Uterus (tissue), 2 donors: ENCODE measurements at regions not wholly inside any gene's neighbourhood (a gene's known extent, or its start where the extent isn't known, plus 50 kb on each side); places are given as distances from the start of the nearest gene placed in this dataset.

Experiments used
- CTCF ChIP-seq, 4 experiments: fragments of 200-600 bp in 2 of 4; fragments of 450-650 bp in 2 of 4; sonication (generic) in 2 of 4; IDR thresholded peaks; one replicate each; pipeline ENCODE4 v1.5.1; 2016 to 2019; ENCODE audit warnings: antibody characterized with exemption in 4 of 4, mild to moderate bottlenecking in 2 of 4, moderate library complexity in 1 of 4
- POLR2A ChIP-seq, 2 donors: fragments of 450-650 bp; IDR thresholded peaks; one replicate each; pipeline ENCODE4 v1.6.1; 2016; ENCODE audit warnings: antibody characterized with exemption in 2 of 2, mild to moderate bottlenecking in 1 of 2, moderate library complexity in 1 of 2

- TF ChIP-seq POLR2A (IDR thresholded peaks at IDR 0.05) (no peak), CTCF (IDR thresholded peaks at IDR 0.05) (no peak)
Measured at GRCh38 chr5:93022211-93022610, 558.8 kb downstream of the NR2F1-AS1 start.
